GM19351 (cell line): ENCODE measurements at regions not wholly inside any gene's neighbourhood (a gene's known extent, or its start where the extent isn't known, plus 50 kb on each side); places are given as distances from the start of the nearest gene placed in this dataset.

Experiments
- ATAC-seq: cut with Tn5 transposase; IDR thresholded peaks from one replicate; pipeline ENCODE4 v1.9.1; 2021; ENCODE audit warnings: mild to moderate bottlenecking, moderate library complexity; ENCODE audit not compliant: unreplicated experiment

GRCh38 chr2:7207631-7208030 is 290.4 kb downstream of the RNF144A start:
- ATAC-seq = no peak

GRCh38 chr2:7209757-7210555 is 292.7 kb downstream of the RNF144A start:
- ATAC-seq = no peak

- ATAC-seq = no peak
These were observed 293.5 kb downstream of the RNF144A start for GRCh38 chr2:7210712-7211111.

GRCh38 chr2:7225848-7226247 is 308.6 kb downstream of the RNF144A start:
- ATAC-seq = no peak

- no peak for ATAC-seq
These were observed 309.3 kb downstream of the RNF144A start for GRCh38 chr2:7226501-7226900.

GRCh38 chr2:7233126-7233525 is 315.9 kb downstream of the RNF144A start:
- ATAC-seq = no peak

GRCh38 chr2:7237466-7237865 is 320.3 kb downstream of the RNF144A start:
- ATAC-seq = no peak

- no peak for ATAC-seq
These were observed 321.9 kb downstream of the RNF144A start for GRCh38 chr2:7239078-7239477.

GRCh38 chr2:7241041-7241745 is 324.0 kb downstream of the RNF144A start:
- no peak for ATAC-seq

GRCh38 chr2:7242189-7242867 is 325.1 kb downstream of the RNF144A start:
- ATAC-seq = no peak

GRCh38 chr2:7243276-7243675 is 326.1 kb downstream of the RNF144A start:
- no peak for ATAC-seq

- ATAC-seq = no peak
These were observed 339.2 kb downstream of the RNF144A start for GRCh38 chr2:7256377-7256776.

GRCh38 chr2:7262727-7263126 is 345.5 kb downstream of the RNF144A start:
- ATAC-seq = no peak

GRCh38 chr2:7264791-7265190 is 347.6 kb downstream of the RNF144A start:
- ATAC-seq = no peak

- no peak for ATAC-seq
These were observed 348.1 kb downstream of the RNF144A start for GRCh38 chr2:7265286-7265685.

GRCh38 chr2:7269106-7269643 is 352.0 kb downstream of the RNF144A start:
- no peak for ATAC-seq

- no peak for ATAC-seq
These were observed 352.8 kb downstream of the RNF144A start for GRCh38 chr2:7270011-7270431.

- ATAC-seq = no peak
These were observed 355.0 kb downstream of the RNF144A start for GRCh38 chr2:7272210-7272609.

GRCh38 chr2:7278984-7279383 is 361.8 kb downstream of the RNF144A start:
- no peak for ATAC-seq

- no peak for ATAC-seq
These were observed 362.3 kb downstream of the RNF144A start for GRCh38 chr2:7279421-7279949.

GRCh38 chr2:7280790-7281189 is 363.6 kb downstream of the RNF144A start:
- peak; percentile 65 for ATAC-seq
